GM12864 (cell line): ENCODE measurements at regions not wholly inside any gene's neighbourhood (a gene's known extent, or its start where the extent isn't known, plus 50 kb on each side); places are given as distances from the start of the nearest gene placed in this dataset.

Experiments
- DNase-seq: peaks from one replicate; pipeline ENCODE4 v3.0.0-alpha.2; 2011; ENCODE audit warnings: low read depth
- H3K4me3 ChIP-seq: 2 replicates; pipeline ENCODE4 v1.5.1; 2011; ENCODE audit warnings: mild to moderate bottlenecking, low read depth, low read length, control low read depth
- CTCF ChIP-seq: IDR thresholded peaks from 2 replicates; pipeline ENCODE4 v1.5.1; 2011; ENCODE audit warnings: low read depth, mild to moderate bottlenecking, moderate library complexity, low read length, control low read depth, inconsistent platforms; ENCODE audit errors: missing control alignments

- no peak overlapping the region for H3K4me3 ChIP-seq
- TF ChIP-seq CTCF, result no peak
- no peak for DNase-seq
Measured at GRCh38 chr3:5444253-5444652, 256.7 kb downstream of the EDEM1 start.

- no peak for TF ChIP-seq CTCF
- DNase-seq, result no peak
- H3K4me3 ChIP-seq, result no peak overlapping the region
Measured at GRCh38 chr3:5445676-5446201, 258.2 kb downstream of the EDEM1 start.

- no peak for DNase-seq
- TF ChIP-seq CTCF, result no peak
- no peak overlapping the region for H3K4me3 ChIP-seq
Measured at GRCh38 chr3:5448246-5448645, 260.7 kb downstream of the EDEM1 start.

DNA sequence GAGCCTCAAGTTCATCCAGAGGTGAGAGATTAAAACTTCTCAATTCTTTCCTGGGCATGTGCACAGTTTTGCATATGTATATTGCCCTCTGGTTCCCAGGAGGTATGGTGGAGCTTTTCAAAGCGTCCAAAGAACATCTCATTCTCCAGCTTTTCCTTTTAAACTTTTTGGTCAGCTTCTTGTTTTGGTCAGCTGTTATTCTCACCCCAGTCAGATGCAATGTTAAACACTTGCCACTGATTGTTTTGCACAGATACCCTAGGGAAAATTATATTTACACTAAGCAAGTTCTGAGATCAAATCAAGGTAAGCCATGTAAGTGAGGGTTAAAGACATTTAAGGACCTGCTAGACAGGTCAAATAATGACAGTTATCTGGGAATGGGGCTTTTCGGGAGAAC, 261.3 kb downstream of the EDEM1 start:
- no peak for DNase-seq
- no peak for TF ChIP-seq CTCF
- no peak overlapping the region for H3K4me3 ChIP-seq

GRCh38 chr3:5456199-5456598, 268.7 kb downstream of the EDEM1 start:
- H3K4me3 ChIP-seq, result no peak overlapping the region
- no peak for TF ChIP-seq CTCF
- no peak for DNase-seq

- no peak for DNase-seq
- H3K4me3 ChIP-seq, result no peak overlapping the region
- no peak for TF ChIP-seq CTCF
Measured at GRCh38 chr3:5458526-5458925, 271.0 kb downstream of the EDEM1 start.

DNA sequence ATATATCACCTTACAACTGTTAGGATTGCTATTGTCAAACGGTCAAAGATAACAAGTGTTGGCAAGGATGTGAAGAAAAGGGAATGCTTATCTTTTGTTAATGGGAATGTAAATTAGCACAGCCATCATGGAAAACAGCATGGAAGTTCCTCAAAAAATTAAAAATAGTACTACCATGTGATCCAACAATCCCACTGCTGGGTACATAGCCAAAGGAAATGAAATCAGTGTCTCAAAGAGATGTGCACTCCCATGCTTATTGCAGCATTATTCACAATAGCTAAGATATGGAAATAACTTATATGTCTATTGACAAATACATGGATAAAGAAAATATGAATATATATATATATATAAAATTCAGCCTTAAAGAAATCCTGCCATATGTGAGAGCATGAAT, 274.6 kb downstream of the EDEM1 start:
- TF ChIP-seq CTCF, result no peak
- no peak overlapping the region for H3K4me3 ChIP-seq
- no peak for DNase-seq
